ENCODE measurements at regions not wholly inside any gene's neighbourhood (a gene's known extent, or its start where the extent isn't known, plus 50 kb on each side); places are given as distances from the start of the nearest gene placed in this dataset.

DNA sequence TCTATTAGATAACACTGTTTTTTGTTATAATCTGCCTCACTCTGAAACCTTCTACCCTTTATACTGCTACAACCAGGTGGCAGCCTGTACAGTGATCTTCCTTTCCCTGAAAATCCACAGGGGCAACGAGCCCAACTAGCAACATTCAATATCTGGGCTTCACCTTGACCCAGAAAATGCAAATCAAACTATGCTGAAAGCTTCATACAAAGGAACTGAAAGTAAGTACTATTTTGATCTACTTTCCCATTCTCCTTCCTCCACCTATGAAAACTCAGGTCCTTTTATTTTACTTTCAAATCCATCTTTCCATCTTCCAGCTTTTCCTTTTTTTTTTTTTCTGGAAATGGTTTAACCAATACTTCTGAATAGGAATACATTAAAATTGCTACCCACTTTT is 175.8 kb upstream of the CCDC150 start:
- Histone ChIP-seq H3K4me3 (no peak overlapping the region), H3K27me3 (no peaks in the 10 kb centered on the region), H3K36me3 (no peaks in the 10 kb centered on the region), H3K9me3 (no peaks in the 10 kb centered on the region), H3K27ac (no peak overlapping the region), H3K4me1 (ENCODE audit: insufficient read depth) (no peaks in the 10 kb centered on the region)
- no peak for DNase-seq
- TF ChIP-seq POLR2A (IDR thresholded peaks at IDR 0.05) (no peak), EP300 (IDR thresholded peaks at IDR 0.05) (no peak)
- TF ChIP-seq, protein P1, sequence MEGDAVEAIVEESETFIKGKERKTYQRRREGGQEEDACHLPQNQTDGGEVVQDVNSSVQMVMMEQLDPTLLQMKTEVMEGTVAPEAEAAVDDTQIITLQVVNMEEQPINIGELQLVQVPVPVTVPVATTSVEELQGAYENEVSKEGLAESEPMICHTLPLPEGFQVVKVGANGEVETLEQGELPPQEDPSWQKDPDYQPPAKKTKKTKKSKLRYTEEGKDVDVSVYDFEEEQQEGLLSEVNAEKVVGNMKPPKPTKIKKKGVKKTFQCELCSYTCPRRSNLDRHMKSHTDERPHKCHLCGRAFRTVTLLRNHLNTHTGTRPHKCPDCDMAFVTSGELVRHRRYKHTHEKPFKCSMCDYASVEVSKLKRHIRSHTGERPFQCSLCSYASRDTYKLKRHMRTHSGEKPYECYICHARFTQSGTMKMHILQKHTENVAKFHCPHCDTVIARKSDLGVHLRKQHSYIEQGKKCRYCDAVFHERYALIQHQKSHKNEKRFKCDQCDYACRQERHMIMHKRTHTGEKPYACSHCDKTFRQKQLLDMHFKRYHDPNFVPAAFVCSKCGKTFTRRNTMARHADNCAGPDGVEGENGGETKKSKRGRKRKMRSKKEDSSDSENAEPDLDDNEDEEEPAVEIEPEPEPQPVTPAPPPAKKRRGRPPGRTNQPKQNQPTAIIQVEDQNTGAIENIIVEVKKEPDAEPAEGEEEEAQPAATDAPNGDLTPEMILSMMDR (IDR thresholded peaks at IDR 0.05): no peak
- 20 to 38% (median 26%) methylated on average over 1 of the region's 1 CpG for WGBS, 3 donors
- intact Hi-C loops (cut with DNase I): no loop called here

DNA sequence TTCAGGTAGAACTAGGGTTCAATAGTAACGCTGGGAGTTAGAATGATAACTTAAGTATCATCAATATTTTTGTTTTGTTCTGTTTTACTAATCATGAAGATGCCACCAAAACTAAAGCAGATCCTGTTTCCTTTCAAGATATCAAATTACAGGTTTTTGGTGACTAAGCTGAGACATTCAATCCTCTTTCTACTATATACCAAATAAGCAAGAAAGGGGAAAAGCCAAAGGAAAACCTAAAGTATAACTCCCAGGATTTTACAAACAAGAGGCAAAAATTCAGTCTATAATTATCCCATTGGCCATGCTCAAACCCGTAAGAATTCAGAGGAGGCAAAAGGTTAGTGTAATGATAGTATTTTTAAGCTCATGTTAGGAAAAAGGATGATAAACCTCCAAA is 175.2 kb upstream of the CCDC150 start:
- WGBS, 3 donors: 55 to 70% (median 62%) methylated on average over 2 of the region's 2 CpGs
- Histone ChIP-seq H3K27ac (no peak overlapping the region), H3K27me3 (no peaks in the 10 kb centered on the region), H3K4me3 (no peak overlapping the region), H3K4me1 (ENCODE audit: insufficient read depth) (no peaks in the 10 kb centered on the region), H3K9me3 (no peaks in the 10 kb centered on the region), H3K36me3 (no peaks in the 10 kb centered on the region)
- TF ChIP-seq, protein P1 (IDR thresholded peaks at IDR 0.05): no peak
- TF ChIP-seq EP300 (IDR thresholded peaks at IDR 0.05): no peak
- no peak for TF ChIP-seq POLR2A (IDR thresholded peaks at IDR 0.05)
- no peak for DNase-seq
- intact Hi-C loops (cut with DNase I): no loop called here

DNA sequence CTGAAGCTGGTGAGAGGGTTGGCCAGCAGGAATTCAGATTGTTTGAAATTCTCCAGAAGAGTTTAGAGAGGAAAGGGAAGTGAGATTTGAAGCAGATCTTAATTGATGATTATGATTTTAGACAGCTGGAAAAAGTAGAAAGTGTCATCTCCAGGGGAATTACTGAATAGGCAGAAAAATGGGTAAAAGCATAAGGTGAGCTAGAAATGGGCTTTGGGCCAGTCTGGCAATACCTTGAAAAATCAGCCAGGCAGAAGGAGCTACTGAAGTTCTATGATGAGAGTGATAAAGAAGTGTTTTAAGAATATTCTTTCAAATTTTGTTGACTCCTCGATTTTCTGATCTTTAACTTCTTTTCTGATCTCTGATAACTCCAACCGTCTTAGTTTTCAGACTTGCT is 172.9 kb upstream of the CCDC150 start:
- Histone ChIP-seq H3K4me3 (no peak overlapping the region), H3K9me3 (no peaks in the 10 kb centered on the region), H3K27me3 (no peaks in the 10 kb centered on the region), H3K4me1 (ENCODE audit: insufficient read depth) (no peaks in the 10 kb centered on the region), H3K36me3 (no peaks in the 10 kb centered on the region), H3K27ac (no peak overlapping the region)
- no peak for DNase-seq
- intact Hi-C loops (cut with DNase I): no loop called here
- no peak for TF ChIP-seq POLR2A (IDR thresholded peaks at IDR 0.05)
- TF ChIP-seq, protein P1 (IDR thresholded peaks at IDR 0.05): no peak
- TF ChIP-seq EP300 (IDR thresholded peaks at IDR 0.05): no peak
- WGBS, 3 donors: 76 to 85% (median 81%) methylated on average over 2 of the region's 2 CpGs

DNA sequence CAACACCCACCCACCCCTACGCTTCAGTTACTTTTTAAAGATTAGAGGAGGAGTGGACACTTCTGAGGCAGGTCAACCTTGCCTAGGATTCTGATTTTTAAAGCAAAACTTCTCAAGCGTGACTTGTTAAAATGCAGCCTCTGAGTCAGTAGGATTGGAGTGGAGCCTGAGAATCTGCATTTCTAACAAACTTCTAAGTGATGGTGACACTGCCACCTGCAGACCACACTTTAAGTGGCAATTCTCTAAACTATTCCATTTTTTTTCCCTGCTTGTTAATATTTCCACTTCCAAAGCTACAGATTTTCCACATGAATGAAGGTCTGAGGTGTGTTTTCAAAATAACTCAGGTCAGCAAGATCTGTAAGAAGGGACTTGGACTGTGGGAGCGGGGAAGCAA is 171.1 kb upstream of the CCDC150 start:
- intact Hi-C loops (cut with DNase I): no loop called here
- Histone ChIP-seq H3K4me1 (ENCODE audit: insufficient read depth) (no peaks in the 10 kb centered on the region), H3K4me3 (no peak overlapping the region)

More for the DNA sequence above, 171.1 kb upstream of the CCDC150 start:
- Histone ChIP-seq H3K27me3 (no peaks in the 10 kb centered on the region), H3K36me3 (no peaks in the 10 kb centered on the region), H3K27ac (no peak overlapping the region), H3K9me3 (no peaks in the 10 kb centered on the region)
- WGBS, 3 donors: 87 to 96% (median 92%) methylated on average over 3 of the region's 3 CpGs
- no peak for TF ChIP-seq EP300 (IDR thresholded peaks at IDR 0.05)
- TF ChIP-seq, protein P1 (IDR thresholded peaks at IDR 0.05): no peak
- no peak for TF ChIP-seq POLR2A (IDR thresholded peaks at IDR 0.05)
- no peak for DNase-seq

Data from ovary (tissue), 7 donors.